Endothelial cell (in vitro differentiated cells): ENCODE measurements at regions not wholly inside any gene's neighbourhood (a gene's known extent, or its start where the extent isn't known, plus 50 kb on each side); places are given as distances from the start of the nearest gene placed in this dataset.

Experiments used
- DNase-seq: peaks from one replicate; pipeline ENCODE4 v3.0.0; 2021; ENCODE audit warnings: low spot score
- H3K27ac Mint-ChIP-seq: one replicate; pipeline ENCODE4 v1.8.0; 2021; ENCODE audit warnings: mixed read lengths, inconsistent platforms; ENCODE audit not compliant: unreplicated experiment
- H3K27me3 Mint-ChIP-seq: one replicate; pipeline ENCODE4 v1.8.0; 2021; ENCODE audit warnings: mild to moderate bottlenecking, moderate library complexity, mixed read lengths, inconsistent platforms; ENCODE audit not compliant: unreplicated experiment
- H3K36me3 Mint-ChIP-seq: one replicate; pipeline ENCODE4 v1.8.0; 2021; ENCODE audit warnings: mild to moderate bottlenecking, low read depth, mixed read lengths, inconsistent platforms; ENCODE audit not compliant: unreplicated experiment
- H3K4me1 Mint-ChIP-seq: one replicate; pipeline ENCODE4 v1.8.0; 2021; ENCODE audit warnings: mild to moderate bottlenecking, mixed read lengths, inconsistent platforms; ENCODE audit not compliant: unreplicated experiment
- H3K4me3 Mint-ChIP-seq: one replicate; pipeline ENCODE4 v1.8.0; 2021; ENCODE audit warnings: mild to moderate bottlenecking, mixed read lengths, inconsistent platforms; ENCODE audit not compliant: unreplicated experiment
- H3K9me3 Mint-ChIP-seq: one replicate; pipeline ENCODE4 v1.8.0; 2021; ENCODE audit warnings: mixed read lengths, inconsistent platforms; ENCODE audit not compliant: unreplicated experiment
- CTCF ChIP-seq: fragments of 200-600 bp; sonication (generic); IDR thresholded peaks from one replicate; pipeline ENCODE4 v1.5.0; 2021; ENCODE audit warnings: antibody characterized with exemption; ENCODE audit not compliant: unreplicated experiment

- DNase-seq, result no peak
- H3K27me3 Mint-ChIP-seq, result no peaks in the 10 kb centered on the region
- H3K36me3 Mint-ChIP-seq, result no peaks in the 10 kb centered on the region
- no peaks in the 10 kb centered on the region for H3K9me3 Mint-ChIP-seq
- no peak overlapping the region for H3K4me3 Mint-ChIP-seq
- no peak overlapping the region for H3K27ac Mint-ChIP-seq
- TF ChIP-seq CTCF, result no peak
- no peaks in the 10 kb centered on the region for H3K4me1 Mint-ChIP-seq
These were observed 1077.3 kb upstream of the ADGRL3 start for GRCh38 chr4:60122820-60123219.

GRCh38 chr4:60128888-60129287 lies 1071.2 kb upstream of the ADGRL3 start:
- no peak overlapping the region for H3K27ac Mint-ChIP-seq
- no peaks in the 10 kb centered on the region for H3K4me1 Mint-ChIP-seq
- H3K36me3 Mint-ChIP-seq, result no peaks in the 10 kb centered on the region
- TF ChIP-seq CTCF, result no peak
- H3K9me3 Mint-ChIP-seq, result no peaks in the 10 kb centered on the region
- DNase-seq, result no peak
- H3K4me3 Mint-ChIP-seq, result no peak overlapping the region
- no peaks in the 10 kb centered on the region for H3K27me3 Mint-ChIP-seq

- no peaks in the 10 kb centered on the region for H3K9me3 Mint-ChIP-seq
- TF ChIP-seq CTCF, result no peak
These were observed 1070.4 kb upstream of the ADGRL3 start for GRCh38 chr4:60129740-60130139.

GRCh38 chr4:60133375-60133774 lies 1066.8 kb upstream of the ADGRL3 start:
- Mint-ChIP-seq H3K36me3 (no peaks in the 10 kb centered on the region), H3K4me3 (no peak overlapping the region), H3K9me3 (no peaks in the 10 kb centered on the region), H3K27ac (no peak overlapping the region), H3K27me3 (no peaks in the 10 kb centered on the region), H3K4me1 (no peaks in the 10 kb centered on the region)
- no peak for DNase-seq
- TF ChIP-seq CTCF, result no peak

More at GRCh38 chr4:60129740-60130139, 1070.4 kb upstream of the ADGRL3 start:
- DNase-seq, result no peak
- Mint-ChIP-seq H3K4me3 (no peak overlapping the region), H3K27ac (no peak overlapping the region), H3K4me1 (no peaks in the 10 kb centered on the region), H3K36me3 (no peaks in the 10 kb centered on the region), H3K27me3 (no peaks in the 10 kb centered on the region)

- no peak for TF ChIP-seq CTCF
- no peaks in the 10 kb centered on the region for H3K4me1 Mint-ChIP-seq
- no peaks in the 10 kb centered on the region for H3K27me3 Mint-ChIP-seq
- H3K27ac Mint-ChIP-seq, result no peak overlapping the region
- H3K9me3 Mint-ChIP-seq, result no peaks in the 10 kb centered on the region
- no peak overlapping the region for H3K4me3 Mint-ChIP-seq
- no peak for DNase-seq
- no peaks in the 10 kb centered on the region for H3K36me3 Mint-ChIP-seq
These were observed 1066.0 kb upstream of the ADGRL3 start for GRCh38 chr4:60134099-60134498.
